ENCODE measurements at regions not wholly inside any gene's neighbourhood (a gene's known extent, or its start where the extent isn't known, plus 50 kb on each side); places are given as distances from the start of the nearest gene placed in this dataset.

- intact Hi-C loops (cut with micrococcal nuclease): no loop called here
- DNase-seq (no peak), ATAC-seq (no peak)
- no peak overlapping the region for H3K27ac ChIP-seq (ENCODE audit: low read length)
- no peak overlapping the region for H3K9ac ChIP-seq (ENCODE audit: low read length)
- H2AFZ ChIP-seq (ENCODE audit: low read length): no peak overlapping the region
- H3K79me2 ChIP-seq (ENCODE audit: low read length): no peaks in the 10 kb centered on the region
- H3K27me3 ChIP-seq (ENCODE audit: low read length): no peaks in the 10 kb centered on the region
- CTCF ChIA-PET: interaction anchor here (0.6 kb wide), 1 partner anchor 168 kb away, joined by 5 read pairs; no protein-coding TSS in a partner anchor
- BruUV-seq (replicated peaks): no TSS peak
- no peak overlapping the region for H3K4me3 ChIP-seq (ENCODE audit: low read length)
- H3K36me3 ChIP-seq (ENCODE audit: low read depth, low read length): no peaks in the 10 kb centered on the region
- H3F3A ChIP-seq (ENCODE audit: low read length, unreplicated experiment): no peaks in the 10 kb centered on the region
- H3K4me1 ChIP-seq (ENCODE audit: insufficient read depth, low read length): peaks cover 12% of the 10 kb centered on the region
- no peaks in the 10 kb centered on the region for H4K20me1 ChIP-seq (ENCODE audit: low read length)
- no peaks in the 10 kb centered on the region for H3K9me3 ChIP-seq (ENCODE audit: low read length)
- no peak overlapping the region for H3K4me2 ChIP-seq (ENCODE audit: low read length)
- TF ChIP-seq CTCF (conservative IDR thresholded peaks at IDR 0.05; ENCODE audit: low read depth, low read length) (no peak), EZH2 (IDR thresholded peaks at IDR 0.05; ENCODE audit: low read length, unreplicated experiment) (no peak), EZH2phosphoT487 (IDR thresholded peaks at IDR 0.05; ENCODE audit: borderline replicate concordance, low read length) (no peak)
- POLR2A ChIA-PET (ENCODE audit: unreplicated experiment): no interaction called here
- H3K9me2 ChIP-seq (replicated peaks; ENCODE audit: low read length): no peaks in the 10 kb centered on the region
Observed at GRCh38 chr12:115160271-115161128, 476.5 kb upstream of the TBX3 start.

GRCh38 chr12:115158816-115159215 is 474.8 kb upstream of the TBX3 start:
- ATAC-seq: no peak
- H2AFZ ChIP-seq (ENCODE audit: low read length): no peak overlapping the region
- POLR2A ChIA-PET (ENCODE audit: unreplicated experiment): no interaction called here

More at GRCh38 chr12:115158816-115159215, 474.8 kb upstream of the TBX3 start:
- BruUV-seq (replicated peaks): no TSS peak
- no peaks in the 10 kb centered on the region for H3K9me2 ChIP-seq (replicated peaks; ENCODE audit: low read length)
- H4K20me1 ChIP-seq (ENCODE audit: low read length): no peaks in the 10 kb centered on the region
- H3K79me2 ChIP-seq (ENCODE audit: low read length): no peaks in the 10 kb centered on the region
- H3K27me3 ChIP-seq (ENCODE audit: low read length): no peaks in the 10 kb centered on the region
- H3F3A ChIP-seq (ENCODE audit: low read length, unreplicated experiment): peaks cover 8% of the 10 kb centered on the region
- H3K4me3 ChIP-seq (ENCODE audit: low read length): no peak overlapping the region
- no peak for DNase-seq
- no peaks in the 10 kb centered on the region for H3K36me3 ChIP-seq (ENCODE audit: low read depth, low read length)
- no peak overlapping the region for H3K4me2 ChIP-seq (ENCODE audit: low read length)
- intact Hi-C loops (cut with micrococcal nuclease): loop anchor here (5.0 to 10.0 kb wide), 3 partner anchors 242 to 596 kb away; partner anchors contain the start of gene TBX3
- no peak overlapping the region for H3K27ac ChIP-seq (ENCODE audit: low read length)
- H3K9me3 ChIP-seq (ENCODE audit: low read length): no peaks in the 10 kb centered on the region
- H3K9ac ChIP-seq (ENCODE audit: low read length): no peak overlapping the region
- TF ChIP-seq CTCF (conservative IDR thresholded peaks at IDR 0.05; ENCODE audit: low read depth, low read length): no peak
- no peak for TF ChIP-seq EZH2 (IDR thresholded peaks at IDR 0.05; ENCODE audit: low read length, unreplicated experiment)
- TF ChIP-seq EZH2phosphoT487 (IDR thresholded peaks at IDR 0.05; ENCODE audit: borderline replicate concordance, low read length): no peak
- H3K4me1 ChIP-seq (ENCODE audit: insufficient read depth, low read length): peaks cover 21% of the 10 kb centered on the region
- CTCF ChIA-PET: no interaction called here
